T-helper 17 cell (primary cell): ENCODE measurements at regions not wholly inside any gene's neighbourhood (a gene's known extent, or its start where the extent isn't known, plus 50 kb on each side); places are given as distances from the start of the nearest gene placed in this dataset.
A peak's percentile ranks its signal among the peaks of the same experiment; 100 is the strongest.

ENCODE experiments used
- ATAC-seq: fragments of 150-1000 bp; cut with Tn5 transposase; 2 replicates; pipeline ENCODE4 v1.10.0; 2021; ENCODE audit warnings: mild to moderate bottlenecking, moderate library complexity
- DNase-seq, 3 donors: peaks; one replicate each; pipeline versions ENCODE4 v3.0.0 to v3.0.0-alpha.2; 2020 to 2021
- H3K9me3 ChIP-seq: one replicate; pipeline ENCODE4 v1.7.0; 2013; ENCODE audit warnings: low read length, mild to moderate bottlenecking; ENCODE audit not compliant: control insufficient read depth, poor library complexity, severe bottlenecking
- H3K27ac Mint-ChIP-seq: one replicate; pipeline ENCODE4 v1.8.0; 2022; ENCODE audit warnings: mild to moderate bottlenecking, moderate library complexity, mixed read lengths
- H3K27me3 Mint-ChIP-seq: one replicate; pipeline ENCODE4 v1.8.0; 2022; ENCODE audit warnings: mixed read lengths
- H3K36me3 Mint-ChIP-seq: one replicate; pipeline ENCODE4 v1.8.0; 2022; ENCODE audit warnings: low read depth, mixed read lengths
- H3K4me1 Mint-ChIP-seq: one replicate; pipeline ENCODE4 v1.8.0; 2022; ENCODE audit warnings: mild to moderate bottlenecking, mixed read lengths
- H3K4me3 Mint-ChIP-seq: one replicate; pipeline ENCODE4 v1.8.0; 2022; ENCODE audit warnings: mild to moderate bottlenecking, moderate library complexity, mixed read lengths

- no peaks in the 10 kb centered on the region for H3K36me3 Mint-ChIP-seq
- no peak overlapping the region for H3K27ac Mint-ChIP-seq
- H3K9me3 ChIP-seq: no peaks in the 10 kb centered on the region
- ATAC-seq (no peak), DNase-seq (no peak)
- H3K4me3 Mint-ChIP-seq: no peak overlapping the region
- no peaks in the 10 kb centered on the region for H3K27me3 Mint-ChIP-seq
- H3K4me1 Mint-ChIP-seq: peaks cover 17% of the 10 kb centered on the region
Observed at GRCh38 chr4:80133240-80133783, 60.3 kb upstream of the ANTXR2 start.

GRCh38 chr4:80129785-80130184 is 56.8 kb upstream of the ANTXR2 start:
- H3K9me3 ChIP-seq: no peaks in the 10 kb centered on the region
- H3K27ac Mint-ChIP-seq: peak overlapping the region; percentile 66
- ATAC-seq (no peak), DNase-seq (no peak)
- peaks cover 39% of the 10 kb centered on the region for H3K4me1 Mint-ChIP-seq
- H3K36me3 Mint-ChIP-seq: no peaks in the 10 kb centered on the region
- no peaks in the 10 kb centered on the region for H3K27me3 Mint-ChIP-seq
- H3K4me3 Mint-ChIP-seq: no peak overlapping the region

- H3K9me3 ChIP-seq: no peaks in the 10 kb centered on the region
- no peak overlapping the region for H3K4me3 Mint-ChIP-seq
- no peaks in the 10 kb centered on the region for H3K27me3 Mint-ChIP-seq
- no peaks in the 10 kb centered on the region for H3K36me3 Mint-ChIP-seq
- DNase-seq (no peak), ATAC-seq (no peak)
- H3K27ac Mint-ChIP-seq: peak overlapping the region; percentile 66
- H3K4me1 Mint-ChIP-seq: peaks cover 44% of the 10 kb centered on the region
Observed at GRCh38 chr4:80128941-80129340, 55.9 kb upstream of the ANTXR2 start.

- peaks cover 44% of the 10 kb centered on the region for H3K4me1 Mint-ChIP-seq
- ATAC-seq: no peak
- H3K27ac Mint-ChIP-seq: peak overlapping the region; percentile 96
- H3K4me3 Mint-ChIP-seq: peak overlapping the region; percentile 69
- no peaks in the 10 kb centered on the region for H3K27me3 Mint-ChIP-seq
- H3K9me3 ChIP-seq: no peaks in the 10 kb centered on the region
- no peak for DNase-seq
- H3K36me3 Mint-ChIP-seq: no peaks in the 10 kb centered on the region
Observed at GRCh38 chr4:80127870-80128419, 54.9 kb upstream of the ANTXR2 start.

GRCh38 chr4:80126435-80126834 is 53.4 kb upstream of the ANTXR2 start:
- Mint-ChIP-seq H3K4me3 (no peak overlapping the region), H3K27me3 (no peaks in the 10 kb centered on the region), H3K4me1 (peaks cover 44% of the 10 kb centered on the region), H3K36me3 (no peaks in the 10 kb centered on the region), H3K27ac (peak overlapping the region; percentile 96)
- ATAC-seq: no peak
- DNase-seq: no peak
- no peaks in the 10 kb centered on the region for H3K9me3 ChIP-seq

- H3K4me3 Mint-ChIP-seq: peak overlapping the region; percentile 61
- H3K4me1 Mint-ChIP-seq: peaks cover 44% of the 10 kb centered on the region
- ATAC-seq (peak; percentile 89), DNase-seq (peak in 1 of 3 donors; percentile 8)
- no peaks in the 10 kb centered on the region for H3K36me3 Mint-ChIP-seq
- H3K9me3 ChIP-seq: no peaks in the 10 kb centered on the region
- no peaks in the 10 kb centered on the region for H3K27me3 Mint-ChIP-seq
- H3K27ac Mint-ChIP-seq: peak overlapping the region; percentile 96
Observed at GRCh38 chr4:80125252-80126177, 52.5 kb upstream of the ANTXR2 start.

GRCh38 chr4:80124246-80125211 is 51.5 kb upstream of the ANTXR2 start:
- no peaks in the 10 kb centered on the region for H3K36me3 Mint-ChIP-seq
- H3K4me1 Mint-ChIP-seq: peaks cover 44% of the 10 kb centered on the region
- no peaks in the 10 kb centered on the region for H3K9me3 ChIP-seq
- DNase-seq (no peak), ATAC-seq (no peak)
- peak overlapping the region; percentile 96 for H3K27ac Mint-ChIP-seq
- no peak overlapping the region for H3K4me3 Mint-ChIP-seq
- H3K27me3 Mint-ChIP-seq: no peaks in the 10 kb centered on the region
